ENCODE measurements at regions not wholly inside any gene's neighbourhood (a gene's known extent, or its start where the extent isn't known, plus 50 kb on each side); places are given as distances from the start of the nearest gene placed in this dataset.

- H3K4ac ChIP-seq (ENCODE audit: low read depth, low read length): no peak overlapping the region
- H4K8ac ChIP-seq (ENCODE audit: low read depth in 2 of 2, low read length in 2 of 2): no peak overlapping the region
- no peak overlapping the region for H3K14ac ChIP-seq (replicated peaks; ENCODE audit: low read depth, low read length)
- intact Hi-C loops (cut with micrococcal nuclease): no loop called here
- dilution Hi-C loops (cut with HindIII; ENCODE audit: low sequenced_read_pairs, unreplicated experiment): no loop called here
- no peak overlapping the region for H3K4me3 ChIP-seq (ENCODE audit: insufficient read depth, low read depth, low read length)
- H2BK5ac ChIP-seq (ENCODE audit: low read depth, low read length, poor library complexity, severe bottlenecking): no peak overlapping the region
- no peaks in the 10 kb centered on the region for H3K36me3 ChIP-seq (ENCODE audit: control insufficient read depth, insufficient read depth, low read length)
- H3K4me1 ChIP-seq (ENCODE audit: control insufficient read depth, insufficient read depth, low read length): no peaks in the 10 kb centered on the region
- no peak for DNase-seq
- H2AK9ac ChIP-seq (replicated peaks; ENCODE audit: low read depth, low read length, poor library complexity): no peak overlapping the region
- H3K9ac ChIP-seq (ENCODE audit: low read depth, low read length): no peak overlapping the region
- H4K91ac ChIP-seq (ENCODE audit: insufficient read depth, low read depth, low read length): no peak overlapping the region
- no peaks in the 10 kb centered on the region for H3K9me3 ChIP-seq (ENCODE audit: control insufficient read depth, insufficient read depth, low read length)
- no peak overlapping the region for H3K27ac ChIP-seq (ENCODE audit: insufficient read depth, low read length)
- H2AK5ac ChIP-seq (ENCODE audit: low read depth, low read length): no peak overlapping the region
- H4K5ac ChIP-seq (ENCODE audit: low read depth, low read length): no peak overlapping the region
- no TSS peak for BruUV-seq (replicated peaks)
- no peaks in the 10 kb centered on the region for H3K9me1 ChIP-seq (ENCODE audit: insufficient read depth, low read length)
- H3K23ac ChIP-seq (ENCODE audit: low read depth, low read length): no peak overlapping the region
- H2BK20ac ChIP-seq (ENCODE audit: low read depth, low read length): no peak overlapping the region
- in situ Hi-C loops (cut with MboI; ENCODE audit: low sequenced_read_pairs): no loop called here
- H3K27me3 ChIP-seq (ENCODE audit: control insufficient read depth, insufficient read depth, low read length): no peaks in the 10 kb centered on the region
- 72% methylated on average over 3 of the region's 9 CpGs; no CpG with 5 or more reads in 1 of the 2 experiments for WGBS, 2 experiments (ENCODE audit: extremely low coverage in 2 of 2, insufficient read length in 1 of 2)
- no peak overlapping the region for H2BK120ac ChIP-seq (ENCODE audit: low read depth, low read length)
- H4K20me1 ChIP-seq (ENCODE audit: insufficient read depth, low read length): no peaks in the 10 kb centered on the region
- CTCF ChIA-PET: no interaction called here
- H2BK15ac ChIP-seq (ENCODE audit: low read depth, low read length): no peak overlapping the region
- H3K18ac ChIP-seq (ENCODE audit: low read depth, low read length): no peak overlapping the region
- POLR2A ChIA-PET (ENCODE audit: unreplicated experiment): no interaction called here
- no peak overlapping the region for H3K4me2 ChIP-seq (ENCODE audit: low read depth, low read length)
- no peaks in the 10 kb centered on the region for H3K79me1 ChIP-seq (ENCODE audit: low read depth in 1 of 2, low read length in 2 of 2)
- H2AFZ ChIP-seq (replicated peaks; ENCODE audit: low read length, poor library complexity): no peak overlapping the region
- no peak for TF ChIP-seq SMC3 (IDR thresholded peaks at IDR 0.05; ENCODE audit: low read depth, low read length)
- TF ChIP-seq NFE2L2 (IDR thresholded peaks at IDR 0.05; ENCODE audit: low read depth, low read length): no peak
- TF ChIP-seq BHLHE40 (IDR thresholded peaks at IDR 0.05; ENCODE audit: low read depth, low read length): no peak
- TF ChIP-seq MAZ (IDR thresholded peaks at IDR 0.05; ENCODE audit: borderline replicate concordance, low read depth, low read length): no peak
- TF ChIP-seq MAFK (IDR thresholded peaks at IDR 0.05; ENCODE audit: low read depth, low read length): no peak
- TF ChIP-seq MXI1 (IDR thresholded peaks at IDR 0.05; ENCODE audit: borderline replicate concordance, low read depth, low read length): no peak
- TF ChIP-seq CHD1 (IDR thresholded peaks at IDR 0.05; ENCODE audit: low read depth, low read length): no peak
- H3K56ac ChIP-seq (ENCODE audit: extremely low read depth, insufficient read depth, low read length): no peak overlapping the region
- no peak for ATAC-seq (ENCODE audit: low read depth)
Measured at GRCh38 chr2:221816566-221816965, 244.5 kb upstream of the EPHA4 start.
